ENCODE measurements at regions not wholly inside any gene's neighbourhood (a gene's known extent, or its start where the extent isn't known, plus 50 kb on each side); places are given as distances from the start of the nearest gene placed in this dataset.

DNA sequence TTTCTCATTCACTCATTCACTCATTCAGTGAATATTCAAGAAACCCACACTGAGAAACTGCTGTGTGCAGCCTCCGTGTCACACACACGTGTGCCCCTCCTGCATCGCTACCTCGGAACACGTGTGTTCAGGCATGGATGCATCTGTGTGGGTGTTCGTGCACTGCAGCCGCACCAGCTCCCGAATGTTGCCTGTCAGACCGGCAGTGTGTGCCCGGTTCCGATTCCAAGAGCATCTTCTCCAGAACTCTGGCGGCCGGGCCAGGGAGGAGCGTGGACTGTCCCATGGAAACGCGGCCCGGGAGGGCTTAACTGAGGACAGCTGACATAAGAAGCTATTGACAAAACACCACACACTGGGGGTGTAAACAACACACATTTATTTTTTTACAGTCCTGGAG lies 216.0 kb downstream of the DLL1 start:
- DNase-seq (peak in 2 of 5 donors; percentile 10 to 23), ATAC-seq (no peak)
- 94 to 96% (median 95%) methylated on average over 17 of the region's 17 CpGs for WGBS, 4 donors
- peaks cover 0 to 10% (median 1%) of the 10 kb centered on the region in 12 donors for H3K9me3 ChIP-seq
- no peak for TF ChIP-seq POLR2A (IDR thresholded peaks at IDR 0.05)
- no peak overlapping the region for H3K4me3 ChIP-seq
- no peak overlapping the region for H3K27ac ChIP-seq
- H3K36me3 ChIP-seq, result no peaks in the 10 kb centered on the region
- intact Hi-C loops (cut with DNase I), result no loop called here
- no peaks in the 10 kb centered on the region for H3K4me1 ChIP-seq
- H3K27me3 ChIP-seq, result no peaks in the 10 kb centered on the region

DNA sequence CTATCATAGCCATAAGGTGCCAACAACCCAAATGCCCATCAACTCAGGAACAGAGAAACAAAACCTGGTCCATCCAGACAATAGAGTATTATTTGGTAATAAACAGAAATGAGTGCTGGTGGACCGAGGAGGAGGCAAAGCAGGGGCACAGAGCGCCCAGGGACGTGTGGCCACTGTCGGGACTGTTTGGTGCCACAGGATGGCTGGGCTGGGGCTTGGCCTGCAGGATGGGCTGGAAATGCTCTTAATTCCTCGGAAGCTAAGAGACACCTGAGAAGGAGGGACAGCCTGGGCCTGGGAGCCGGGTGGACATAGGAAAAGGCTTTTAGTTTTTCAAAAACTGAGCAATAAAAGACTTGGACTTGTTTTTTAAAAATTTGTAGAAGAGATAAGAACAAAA lies 216.4 kb downstream of the DLL1 start:
- no peak overlapping the region for H3K27ac ChIP-seq
- TF ChIP-seq POLR2A (IDR thresholded peaks at IDR 0.05), result no peak
- TF ChIP-seq, protein P1, sequence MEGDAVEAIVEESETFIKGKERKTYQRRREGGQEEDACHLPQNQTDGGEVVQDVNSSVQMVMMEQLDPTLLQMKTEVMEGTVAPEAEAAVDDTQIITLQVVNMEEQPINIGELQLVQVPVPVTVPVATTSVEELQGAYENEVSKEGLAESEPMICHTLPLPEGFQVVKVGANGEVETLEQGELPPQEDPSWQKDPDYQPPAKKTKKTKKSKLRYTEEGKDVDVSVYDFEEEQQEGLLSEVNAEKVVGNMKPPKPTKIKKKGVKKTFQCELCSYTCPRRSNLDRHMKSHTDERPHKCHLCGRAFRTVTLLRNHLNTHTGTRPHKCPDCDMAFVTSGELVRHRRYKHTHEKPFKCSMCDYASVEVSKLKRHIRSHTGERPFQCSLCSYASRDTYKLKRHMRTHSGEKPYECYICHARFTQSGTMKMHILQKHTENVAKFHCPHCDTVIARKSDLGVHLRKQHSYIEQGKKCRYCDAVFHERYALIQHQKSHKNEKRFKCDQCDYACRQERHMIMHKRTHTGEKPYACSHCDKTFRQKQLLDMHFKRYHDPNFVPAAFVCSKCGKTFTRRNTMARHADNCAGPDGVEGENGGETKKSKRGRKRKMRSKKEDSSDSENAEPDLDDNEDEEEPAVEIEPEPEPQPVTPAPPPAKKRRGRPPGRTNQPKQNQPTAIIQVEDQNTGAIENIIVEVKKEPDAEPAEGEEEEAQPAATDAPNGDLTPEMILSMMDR (IDR thresholded peaks at IDR 0.05), result no peak
- no peaks in the 10 kb centered on the region for H3K4me1 ChIP-seq
- H3K4me3 ChIP-seq, result no peak overlapping the region
- peaks cover 0 to 15% (median 4%) of the 10 kb centered on the region in 12 donors for H3K9me3 ChIP-seq
- WGBS, 4 donors, result 91 to 94% (median 92%) methylated on average over 6 of the region's 6 CpGs
- H3K36me3 ChIP-seq, result no peaks in the 10 kb centered on the region
- peak in 2 of 5 donors; percentile 7 to 20 for DNase-seq
- intact Hi-C loops (cut with DNase I), result no loop called here
- H3K27me3 ChIP-seq, result no peaks in the 10 kb centered on the region
- no peak for ATAC-seq

DNA sequence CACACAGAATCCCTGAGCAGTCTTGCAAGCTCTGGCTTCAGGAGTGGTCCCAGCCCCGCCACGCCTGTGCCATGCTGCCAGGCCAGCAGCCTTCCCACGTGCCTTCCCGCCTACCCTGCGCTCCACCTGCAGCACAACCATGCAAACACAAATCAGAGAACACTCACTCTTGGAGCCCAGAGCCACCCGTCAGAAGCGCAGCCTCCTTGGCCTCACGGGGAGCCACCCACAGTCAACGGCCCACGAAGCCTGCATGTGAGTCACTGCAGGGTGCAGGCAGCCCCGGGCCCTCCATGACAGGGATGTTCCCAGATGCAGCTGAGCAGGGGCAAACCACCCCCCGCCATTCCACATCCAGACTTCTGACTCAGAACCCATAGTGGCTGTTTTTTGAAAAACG lies 217.0 kb downstream of the DLL1 start:
- DNase-seq (peak in 2 of 5 donors; percentile 10 to 52), ATAC-seq (no peak)
- H3K27me3 ChIP-seq, result no peaks in the 10 kb centered on the region
- no peak overlapping the region for H3K4me3 ChIP-seq
- H3K9me3 ChIP-seq, result peaks cover 0 to 19% (median 4%) of the 10 kb centered on the region in 12 donors
- H3K4me1 ChIP-seq, result no peaks in the 10 kb centered on the region
- intact Hi-C loops (cut with DNase I), result no loop called here
- H3K36me3 ChIP-seq, result no peaks in the 10 kb centered on the region
- 90 to 93% (median 92%) methylated on average over 13 of the region's 13 CpGs for WGBS, 4 donors
- TF ChIP-seq, protein P1 (IDR thresholded peaks at IDR 0.05), result no peak
- no peak for TF ChIP-seq POLR2A (IDR thresholded peaks at IDR 0.05)
- no peak overlapping the region for H3K27ac ChIP-seq

DNA sequence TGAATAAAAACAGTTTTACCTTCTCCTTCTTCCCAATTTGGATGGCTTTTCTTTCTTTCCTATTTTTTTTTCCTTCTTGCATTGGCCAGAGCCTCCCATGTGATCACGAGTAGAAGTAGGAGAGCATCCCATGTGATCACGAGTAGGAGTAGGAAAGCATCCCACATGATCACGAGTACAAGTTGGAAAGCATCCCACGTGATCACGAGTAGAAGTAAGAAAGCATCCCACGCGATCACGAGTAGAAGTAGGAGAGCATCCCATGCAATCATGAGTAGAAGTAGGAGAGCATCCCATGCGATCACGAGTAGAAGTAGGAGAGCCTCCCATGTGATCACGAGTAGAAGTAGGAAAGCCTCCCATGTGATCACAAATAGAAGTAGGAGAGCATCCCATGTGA lies 218.6 kb downstream of the DLL1 start:
- Histone ChIP-seq H3K4me1 (no peaks in the 10 kb centered on the region), H3K27me3 (peaks cover 0 to 10% (median 0%) of the 10 kb centered on the region in 9 donors), H3K9me3 (peaks cover 0 to 19% (median 4%) of the 10 kb centered on the region in 12 donors), H3K27ac (no peak overlapping the region), H3K4me3 (no peak overlapping the region), H3K36me3 (no peaks in the 10 kb centered on the region)
- 80 to 88% (median 85%) methylated on average over 11 of the region's 11 CpGs for WGBS, 4 donors
- DNase-seq (no peak), ATAC-seq (no peak)
- TF ChIP-seq, protein P1 (IDR thresholded peaks at IDR 0.05), result no peak
- intact Hi-C loops (cut with DNase I), result no loop called here

DNA sequence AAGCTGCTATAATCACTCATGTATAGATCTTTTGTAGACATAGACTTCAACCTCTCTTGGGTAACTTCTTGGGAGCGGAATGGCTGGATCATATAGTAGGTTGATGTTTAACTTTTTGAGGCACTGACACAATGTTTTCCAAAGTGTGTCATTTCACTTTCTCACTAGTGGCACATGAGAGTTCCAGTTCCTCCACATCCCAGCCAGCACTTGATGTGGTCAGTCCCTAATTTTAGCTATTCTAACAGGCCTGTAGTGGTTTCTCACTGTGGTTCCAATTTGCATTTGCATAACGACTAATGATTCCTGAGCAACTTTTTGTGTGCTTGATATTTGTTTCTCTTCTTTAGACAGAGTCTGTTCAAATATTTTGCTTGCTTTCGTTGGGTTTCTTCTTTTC lies 221.3 kb downstream of the DLL1 start:
- Histone ChIP-seq H3K27me3 (peaks cover 0 to 10% (median 0%) of the 10 kb centered on the region in 9 donors), H3K9me3 (peaks cover 0 to 19% (median 4%) of the 10 kb centered on the region in 12 donors), H3K4me1 (no peaks in the 10 kb centered on the region), H3K4me3 (no peak overlapping the region), H3K27ac (no peak overlapping the region), H3K36me3 (no peaks in the 10 kb centered on the region)
- intact Hi-C loops (cut with DNase I), result no loop called here
- ATAC-seq (no peak), DNase-seq (no peak)
- 83 to 95% (median 87%) methylated on average over 3 of the region's 3 CpGs for WGBS, 4 donors
- TF ChIP-seq, protein P1 (IDR thresholded peaks at IDR 0.05), result no peak
- no peak for TF ChIP-seq POLR2A (IDR thresholded peaks at IDR 0.05)
